Osteocyte (in vitro differentiated cells): ENCODE measurements at regions not wholly inside any gene's neighbourhood (a gene's known extent, or its start where the extent isn't known, plus 50 kb on each side); places are given as distances from the start of the nearest gene placed in this dataset.

Experiments
- DNase-seq: peaks from one replicate; pipeline ENCODE4 v3.0.0; 2021; ENCODE audit warnings: mixed read lengths; ENCODE audit not compliant: unreplicated experiment; ENCODE audit errors: extremely low spot score
- H3K27ac Mint-ChIP-seq: one replicate; pipeline ENCODE4 v1.8.0; 2021; ENCODE audit warnings: mild to moderate bottlenecking, mixed read lengths; ENCODE audit not compliant: unreplicated experiment
- H3K27me3 Mint-ChIP-seq: one replicate; pipeline ENCODE4 v1.8.0; 2021; ENCODE audit warnings: mixed read lengths; ENCODE audit not compliant: unreplicated experiment
- H3K36me3 Mint-ChIP-seq: one replicate; pipeline ENCODE4 v1.8.0; 2021; ENCODE audit warnings: mixed read lengths; ENCODE audit not compliant: unreplicated experiment
- H3K4me1 Mint-ChIP-seq: one replicate; pipeline ENCODE4 v1.8.0; 2021; ENCODE audit warnings: mixed read lengths; ENCODE audit not compliant: unreplicated experiment
- H3K4me3 Mint-ChIP-seq: one replicate; pipeline ENCODE4 v1.8.0; 2021; ENCODE audit warnings: mild to moderate bottlenecking, moderate library complexity, mixed read lengths; ENCODE audit not compliant: unreplicated experiment
- H3K9me3 Mint-ChIP-seq: one replicate; pipeline ENCODE4 v1.8.0; 2021; ENCODE audit warnings: mixed read lengths; ENCODE audit not compliant: unreplicated experiment
- TF ChIP-seq, protein P1 (sequence below): fragments of 200-600 bp; sonication (generic); IDR thresholded peaks from 2 replicates; pipeline ENCODE4 v1.5.0; 2021; ENCODE audit warnings: antibody characterized with exemption, mild to moderate bottlenecking, moderate library complexity

DNA sequence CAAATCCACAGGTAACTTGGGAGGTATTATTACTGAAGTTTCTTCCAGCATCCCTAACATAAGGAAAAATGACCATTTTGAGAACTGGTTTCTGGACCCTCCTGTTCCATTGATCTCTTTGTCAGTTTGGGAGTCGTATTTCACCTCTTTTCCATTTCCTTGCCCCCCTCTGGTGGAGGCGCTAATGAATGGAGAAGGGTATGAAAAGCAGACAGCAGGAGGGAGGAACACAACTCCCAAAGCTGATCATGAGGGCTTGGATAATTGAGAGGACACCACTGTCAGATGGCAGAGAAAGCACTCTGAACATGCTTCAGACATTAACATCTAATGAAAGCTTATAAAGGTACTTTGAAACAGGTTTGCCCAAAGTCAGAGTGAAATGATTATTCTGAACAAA lies 56.6 kb upstream of the TLK1 start:
- no peak for DNase-seq
- peaks cover 19% of the 10 kb centered on the region for H3K9me3 Mint-ChIP-seq

DNA sequence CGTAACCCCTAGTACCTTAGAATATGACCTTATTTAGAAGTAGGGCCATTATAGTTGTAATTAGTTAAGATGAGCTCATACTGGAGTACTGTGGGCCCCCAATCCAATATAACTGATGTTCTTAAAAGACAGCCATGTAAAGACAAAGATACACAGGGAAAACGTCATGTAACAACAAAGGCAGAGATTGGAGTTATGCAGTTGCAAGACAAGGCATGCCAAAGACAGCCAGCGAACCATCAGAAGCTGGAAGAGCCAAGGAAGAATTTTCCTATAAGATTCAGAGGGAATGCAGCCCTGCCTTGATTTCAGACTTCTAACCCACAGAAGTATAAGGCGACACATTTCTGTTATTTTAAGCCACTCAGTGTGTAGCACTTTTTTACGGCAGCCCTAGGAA lies 55.9 kb upstream of the TLK1 start:
- H3K4me3 Mint-ChIP-seq, result no peak overlapping the region
- no peak overlapping the region for H3K27ac Mint-ChIP-seq
- no peak for DNase-seq
- H3K9me3 Mint-ChIP-seq, result peaks cover 19% of the 10 kb centered on the region
- no peaks in the 10 kb centered on the region for H3K4me1 Mint-ChIP-seq
- H3K36me3 Mint-ChIP-seq, result no peaks in the 10 kb centered on the region
- TF ChIP-seq, protein P1, sequence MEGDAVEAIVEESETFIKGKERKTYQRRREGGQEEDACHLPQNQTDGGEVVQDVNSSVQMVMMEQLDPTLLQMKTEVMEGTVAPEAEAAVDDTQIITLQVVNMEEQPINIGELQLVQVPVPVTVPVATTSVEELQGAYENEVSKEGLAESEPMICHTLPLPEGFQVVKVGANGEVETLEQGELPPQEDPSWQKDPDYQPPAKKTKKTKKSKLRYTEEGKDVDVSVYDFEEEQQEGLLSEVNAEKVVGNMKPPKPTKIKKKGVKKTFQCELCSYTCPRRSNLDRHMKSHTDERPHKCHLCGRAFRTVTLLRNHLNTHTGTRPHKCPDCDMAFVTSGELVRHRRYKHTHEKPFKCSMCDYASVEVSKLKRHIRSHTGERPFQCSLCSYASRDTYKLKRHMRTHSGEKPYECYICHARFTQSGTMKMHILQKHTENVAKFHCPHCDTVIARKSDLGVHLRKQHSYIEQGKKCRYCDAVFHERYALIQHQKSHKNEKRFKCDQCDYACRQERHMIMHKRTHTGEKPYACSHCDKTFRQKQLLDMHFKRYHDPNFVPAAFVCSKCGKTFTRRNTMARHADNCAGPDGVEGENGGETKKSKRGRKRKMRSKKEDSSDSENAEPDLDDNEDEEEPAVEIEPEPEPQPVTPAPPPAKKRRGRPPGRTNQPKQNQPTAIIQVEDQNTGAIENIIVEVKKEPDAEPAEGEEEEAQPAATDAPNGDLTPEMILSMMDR, result no peak
- no peaks in the 10 kb centered on the region for H3K27me3 Mint-ChIP-seq

More for the DNA sequence above, 56.6 kb upstream of the TLK1 start:
- H3K27me3 Mint-ChIP-seq, result no peaks in the 10 kb centered on the region
- TF ChIP-seq, protein P1, result no peak
- no peak overlapping the region for H3K27ac Mint-ChIP-seq
- no peak overlapping the region for H3K4me3 Mint-ChIP-seq
- H3K36me3 Mint-ChIP-seq, result no peaks in the 10 kb centered on the region
- no peaks in the 10 kb centered on the region for H3K4me1 Mint-ChIP-seq

DNA sequence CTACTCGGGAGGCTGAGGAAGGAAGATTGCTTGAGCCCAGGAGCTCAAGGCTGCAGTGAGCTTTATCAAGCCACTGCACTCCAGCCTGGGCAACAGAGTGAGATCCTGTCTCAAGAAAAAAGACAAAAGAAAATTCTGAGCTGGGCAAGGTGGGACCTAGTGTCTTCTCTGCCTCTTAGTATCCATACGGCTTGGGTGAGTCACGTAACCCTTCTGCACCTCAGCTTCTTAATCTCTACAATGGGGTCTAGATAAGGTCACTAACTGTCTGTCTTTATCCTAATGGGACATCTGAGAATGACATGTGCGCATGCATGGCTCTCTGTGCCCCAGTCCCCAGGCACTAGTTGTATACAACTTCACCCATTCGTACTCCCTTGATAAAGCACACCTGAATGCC lies 53.4 kb upstream of the TLK1 start:
- peaks cover 7% of the 10 kb centered on the region for H3K27me3 Mint-ChIP-seq
- no peak for DNase-seq
- no peaks in the 10 kb centered on the region for H3K4me1 Mint-ChIP-seq

DNA sequence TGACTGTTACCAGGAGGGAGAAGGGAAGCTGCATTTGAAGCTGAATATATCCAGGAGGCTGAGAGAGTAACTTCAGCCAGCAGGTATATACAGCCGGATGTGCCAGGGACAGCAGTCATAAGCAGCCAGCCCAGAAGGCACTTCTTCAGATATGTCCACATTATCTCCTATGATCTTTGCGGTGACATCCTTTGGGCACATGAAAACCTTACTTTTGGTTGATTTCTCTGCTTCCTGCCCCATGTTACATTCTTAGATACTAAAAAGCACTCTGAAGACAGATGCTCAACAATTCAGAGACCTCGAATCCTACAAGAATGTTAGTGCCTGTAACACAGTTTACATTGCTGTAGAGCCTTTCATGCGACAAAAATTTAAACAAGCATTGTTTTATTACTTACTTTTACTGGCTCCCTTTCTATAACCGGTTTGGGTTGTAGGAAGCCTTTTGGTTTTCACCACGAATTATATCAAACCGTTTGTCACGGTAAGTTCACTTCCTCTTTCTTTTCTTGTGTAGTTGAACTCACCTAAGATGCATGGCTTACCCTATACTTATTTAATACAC lies 50.3 kb upstream of the TLK1 start:
- no peaks in the 10 kb centered on the region for H3K9me3 Mint-ChIP-seq
- no peaks in the 10 kb centered on the region for H3K36me3 Mint-ChIP-seq
- TF ChIP-seq, protein P1, result no peak
- H3K27me3 Mint-ChIP-seq, result peaks cover 13% of the 10 kb centered on the region
- H3K4me1 Mint-ChIP-seq, result no peaks in the 10 kb centered on the region
- no peak overlapping the region for H3K4me3 Mint-ChIP-seq
- DNase-seq, result no peak
- no peak overlapping the region for H3K27ac Mint-ChIP-seq

More for the DNA sequence above, 53.4 kb upstream of the TLK1 start:
- Mint-ChIP-seq H3K27ac (no peak overlapping the region), H3K9me3 (peaks cover 15% of the 10 kb centered on the region), H3K36me3 (no peaks in the 10 kb centered on the region), H3K4me3 (no peak overlapping the region)
- TF ChIP-seq, protein P1, result no peak
